Mammary epithelial cell (primary cell): ENCODE measurements at regions not wholly inside any gene's neighbourhood (a gene's known extent, or its start where the extent isn't known, plus 50 kb on each side); places are given as distances from the start of the nearest gene placed in this dataset.

Experiments used
- EZH2 ChIP-seq: IDR thresholded peaks from 2 replicates; pipeline ENCODE4 v1.6.1; 2012; ENCODE audit warnings: low read length, inconsistent platforms, borderline replicate concordance
- TF ChIP-seq, protein P1 (sequence below), 2 donors: IDR thresholded peaks in 1 of 2; conservative IDR thresholded peaks in 1 of 2; 2 replicates each; pipeline ENCODE4 v1.5.1; 2011 to 2012; ENCODE audit warnings: inconsistent platforms in 2 of 2, low read length in 2 of 2, mild to moderate bottlenecking in 2 of 2, control low read depth in 1 of 2, low read depth in 1 of 2; ENCODE audit not compliant: insufficient read depth in 1 of 2; ENCODE audit errors: extremely low read depth in 1 of 2

DNA sequence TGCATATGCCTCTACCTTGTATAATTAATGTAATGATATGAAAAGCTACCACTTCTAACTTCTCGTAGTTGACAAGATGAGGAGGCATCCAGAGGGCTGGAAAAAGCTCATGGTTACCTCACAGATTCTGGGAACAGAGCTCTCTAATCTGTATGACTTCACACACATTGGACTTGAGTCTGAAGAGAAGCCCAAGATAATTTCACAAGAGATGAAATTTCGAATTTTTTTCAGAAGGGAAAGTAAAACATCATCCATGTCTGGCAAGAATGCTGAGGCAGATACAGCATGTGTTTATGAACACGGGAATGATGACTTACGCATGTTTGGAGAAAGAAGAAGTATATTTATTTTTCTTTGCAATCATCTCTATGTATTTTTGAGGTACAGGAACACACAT is 141.8 kb upstream of the TENT5A start:
- TF ChIP-seq, protein P1, sequence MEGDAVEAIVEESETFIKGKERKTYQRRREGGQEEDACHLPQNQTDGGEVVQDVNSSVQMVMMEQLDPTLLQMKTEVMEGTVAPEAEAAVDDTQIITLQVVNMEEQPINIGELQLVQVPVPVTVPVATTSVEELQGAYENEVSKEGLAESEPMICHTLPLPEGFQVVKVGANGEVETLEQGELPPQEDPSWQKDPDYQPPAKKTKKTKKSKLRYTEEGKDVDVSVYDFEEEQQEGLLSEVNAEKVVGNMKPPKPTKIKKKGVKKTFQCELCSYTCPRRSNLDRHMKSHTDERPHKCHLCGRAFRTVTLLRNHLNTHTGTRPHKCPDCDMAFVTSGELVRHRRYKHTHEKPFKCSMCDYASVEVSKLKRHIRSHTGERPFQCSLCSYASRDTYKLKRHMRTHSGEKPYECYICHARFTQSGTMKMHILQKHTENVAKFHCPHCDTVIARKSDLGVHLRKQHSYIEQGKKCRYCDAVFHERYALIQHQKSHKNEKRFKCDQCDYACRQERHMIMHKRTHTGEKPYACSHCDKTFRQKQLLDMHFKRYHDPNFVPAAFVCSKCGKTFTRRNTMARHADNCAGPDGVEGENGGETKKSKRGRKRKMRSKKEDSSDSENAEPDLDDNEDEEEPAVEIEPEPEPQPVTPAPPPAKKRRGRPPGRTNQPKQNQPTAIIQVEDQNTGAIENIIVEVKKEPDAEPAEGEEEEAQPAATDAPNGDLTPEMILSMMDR (conservative IDR thresholded peaks at IDR 0.05 in 1 of 2, IDR thresholded peaks at IDR 0.05 in 1 of 2; ENCODE audit: extremely low read depth in 1 of 2, insufficient read depth in 1 of 2, low read depth in 1 of 2, low read length in 2 of 2) = no peak
- TF ChIP-seq EZH2 = no peak
